ENCODE measurements at regions not wholly inside any gene's neighbourhood (a gene's known extent, or its start where the extent isn't known, plus 50 kb on each side); places are given as distances from the start of the nearest gene placed in this dataset.
A peak's percentile ranks its signal among the peaks of the same experiment; 100 is the strongest.

DNA sequence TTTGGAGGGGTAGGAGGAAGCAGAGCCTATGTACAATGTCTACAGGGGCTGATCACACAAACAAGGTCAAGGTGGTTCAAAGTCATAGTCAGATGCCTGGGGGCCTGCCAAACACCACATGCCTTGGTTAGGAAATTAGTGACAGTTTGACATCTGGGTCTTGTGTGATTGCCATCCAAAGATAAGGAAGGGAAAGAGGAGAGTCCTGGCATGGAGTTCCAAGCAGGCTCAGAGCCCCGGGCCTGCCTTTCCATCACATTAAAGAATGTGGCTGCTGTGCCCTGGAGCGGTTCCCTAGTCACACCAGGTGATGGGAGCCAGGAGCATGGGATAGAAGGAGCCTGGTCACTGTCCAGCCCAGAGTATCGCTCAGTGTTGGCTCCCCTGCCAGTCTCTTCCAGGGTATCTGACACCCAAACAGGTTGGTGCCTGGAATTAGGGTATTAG is 53.6 kb upstream of the BCL2L14 start:
- BruUV-seq (replicated peaks), result no TSS peak
- ChIA-PET POLR2A (ENCODE audit: low non-redundant PET) (no interaction called here), CTCF (interaction anchor here (1.0 kb wide), 1 partner anchor 436 kb away, joined by 7 read pairs; no protein-coding TSS in a partner anchor)

DNA sequence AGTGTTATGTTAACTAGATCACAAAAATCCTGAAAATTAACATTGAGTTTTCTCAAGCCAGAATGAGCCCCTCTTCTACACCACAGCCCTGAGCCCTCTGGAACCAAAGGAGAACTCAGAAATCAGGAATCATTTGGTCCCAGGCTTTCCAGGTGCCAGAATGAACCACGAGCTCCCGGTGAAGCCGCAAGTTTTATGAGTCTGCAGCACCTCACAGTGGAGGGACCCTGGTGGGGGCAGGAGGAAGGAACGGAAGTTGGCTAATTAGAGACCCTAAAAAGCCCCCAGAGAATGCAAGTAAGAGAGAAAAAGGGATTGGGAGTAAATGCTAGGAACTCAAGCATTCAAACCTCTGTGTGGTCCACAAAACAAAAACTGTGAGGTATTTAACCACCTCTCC is 52.9 kb upstream of the BCL2L14 start:
- Histone ChIP-seq H3K27ac (ENCODE audit: low read depth, low read length, poor library complexity, severe bottlenecking) (no peak overlapping the region), H3K9me3 (ENCODE audit: low read depth, low read length, poor library complexity, severe bottlenecking) (no peaks in the 10 kb centered on the region), H3K4me1 (ENCODE audit: insufficient read depth, low read length, poor library complexity, severe bottlenecking) (peaks cover 27% of the 10 kb centered on the region), H3K4me3 (ENCODE audit: low read depth, low read length, poor library complexity, severe bottlenecking) (no peak overlapping the region), H3K36me3 (ENCODE audit: insufficient read depth, low read length, poor library complexity, severe bottlenecking) (no peaks in the 10 kb centered on the region), H3K27me3 (replicated peaks; ENCODE audit: insufficient read depth, low read depth, low read length, poor library complexity) (no peaks in the 10 kb centered on the region)
- BruUV-seq (replicated peaks), result no TSS peak
- DNase-seq (ENCODE audit: low spot score), result peak; percentile 60
- TF ChIP-seq, protein P1, sequence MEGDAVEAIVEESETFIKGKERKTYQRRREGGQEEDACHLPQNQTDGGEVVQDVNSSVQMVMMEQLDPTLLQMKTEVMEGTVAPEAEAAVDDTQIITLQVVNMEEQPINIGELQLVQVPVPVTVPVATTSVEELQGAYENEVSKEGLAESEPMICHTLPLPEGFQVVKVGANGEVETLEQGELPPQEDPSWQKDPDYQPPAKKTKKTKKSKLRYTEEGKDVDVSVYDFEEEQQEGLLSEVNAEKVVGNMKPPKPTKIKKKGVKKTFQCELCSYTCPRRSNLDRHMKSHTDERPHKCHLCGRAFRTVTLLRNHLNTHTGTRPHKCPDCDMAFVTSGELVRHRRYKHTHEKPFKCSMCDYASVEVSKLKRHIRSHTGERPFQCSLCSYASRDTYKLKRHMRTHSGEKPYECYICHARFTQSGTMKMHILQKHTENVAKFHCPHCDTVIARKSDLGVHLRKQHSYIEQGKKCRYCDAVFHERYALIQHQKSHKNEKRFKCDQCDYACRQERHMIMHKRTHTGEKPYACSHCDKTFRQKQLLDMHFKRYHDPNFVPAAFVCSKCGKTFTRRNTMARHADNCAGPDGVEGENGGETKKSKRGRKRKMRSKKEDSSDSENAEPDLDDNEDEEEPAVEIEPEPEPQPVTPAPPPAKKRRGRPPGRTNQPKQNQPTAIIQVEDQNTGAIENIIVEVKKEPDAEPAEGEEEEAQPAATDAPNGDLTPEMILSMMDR (conservative IDR thresholded peaks at IDR 0.05; ENCODE audit: low read depth, low read length), result peak; percentile 75
- no peak for TF ChIP-seq EZH2 (IDR thresholded peaks at IDR 0.05; ENCODE audit: borderline replicate concordance, low read depth, low read length, poor library complexity, severe bottlenecking)
- ChIA-PET POLR2A (ENCODE audit: low non-redundant PET) (no interaction called here), CTCF (interaction anchor here (1.0 kb wide), 1 partner anchor 437 kb away, joined by 7 read pairs; no protein-coding TSS in a partner anchor)
- intact Hi-C loops (cut with micrococcal nuclease; ENCODE audit: unreplicated experiment), result loop anchor here (5.0 kb wide), 2 partner anchors 365 to 435 kb away; no protein-coding TSS in a partner anchor

More for the DNA sequence above, 53.6 kb upstream of the BCL2L14 start:
- no peaks in the 10 kb centered on the region for H3K9me3 ChIP-seq (ENCODE audit: low read depth, low read length, poor library complexity, severe bottlenecking)
- no peaks in the 10 kb centered on the region for H3K36me3 ChIP-seq (ENCODE audit: insufficient read depth, low read length, poor library complexity, severe bottlenecking)
- peaks cover 27% of the 10 kb centered on the region for H3K4me1 ChIP-seq (ENCODE audit: insufficient read depth, low read length, poor library complexity, severe bottlenecking)
- no peak for DNase-seq (ENCODE audit: low spot score)
- no peak overlapping the region for H3K27ac ChIP-seq (ENCODE audit: low read depth, low read length, poor library complexity, severe bottlenecking)
- no peak for TF ChIP-seq EZH2 (IDR thresholded peaks at IDR 0.05; ENCODE audit: borderline replicate concordance, low read depth, low read length, poor library complexity, severe bottlenecking)
- TF ChIP-seq, protein P1 (conservative IDR thresholded peaks at IDR 0.05; ENCODE audit: low read depth, low read length), result no peak
- no peak overlapping the region for H3K4me3 ChIP-seq (ENCODE audit: low read depth, low read length, poor library complexity, severe bottlenecking)
- no peaks in the 10 kb centered on the region for H3K27me3 ChIP-seq (replicated peaks; ENCODE audit: insufficient read depth, low read depth, low read length, poor library complexity)
- intact Hi-C loops (cut with micrococcal nuclease; ENCODE audit: unreplicated experiment), result loop anchor here (5.0 kb wide), 2 partner anchors 365 to 435 kb away; no protein-coding TSS in a partner anchor

DNA sequence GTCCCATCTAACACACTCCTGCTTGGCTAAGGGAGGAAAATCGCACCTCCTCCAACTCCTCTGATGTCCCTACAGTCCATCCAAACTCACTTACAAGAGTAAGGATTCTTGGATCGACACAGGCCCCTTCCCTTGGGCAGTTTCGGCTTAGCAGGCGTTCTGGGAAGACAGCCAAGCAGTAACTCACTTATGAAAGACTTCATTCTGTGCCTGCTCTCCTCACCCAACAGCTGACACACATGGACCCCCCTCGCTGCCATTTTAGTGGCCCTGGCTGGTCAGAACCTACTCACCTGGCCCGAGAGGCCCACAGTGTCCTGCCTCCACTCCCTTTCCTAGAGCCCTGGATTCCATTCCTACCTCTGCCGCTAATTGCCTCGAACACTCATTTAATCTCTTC is 52.3 kb upstream of the BCL2L14 start:
- no peak overlapping the region for H3K27ac ChIP-seq (ENCODE audit: low read depth, low read length, poor library complexity, severe bottlenecking)

More for the DNA sequence above, 52.3 kb upstream of the BCL2L14 start:
- CTCF ChIA-PET, result interaction anchor here (1.0 kb wide), 1 partner anchor 437 kb away, joined by 7 read pairs; no protein-coding TSS in a partner anchor
- Histone ChIP-seq H3K4me3 (ENCODE audit: low read depth, low read length, poor library complexity, severe bottlenecking) (no peak overlapping the region), H3K4me1 (ENCODE audit: insufficient read depth, low read length, poor library complexity, severe bottlenecking) (peaks cover 27% of the 10 kb centered on the region), H3K9me3 (ENCODE audit: low read depth, low read length, poor library complexity, severe bottlenecking) (no peaks in the 10 kb centered on the region), H3K36me3 (ENCODE audit: insufficient read depth, low read length, poor library complexity, severe bottlenecking) (no peaks in the 10 kb centered on the region), H3K27me3 (replicated peaks; ENCODE audit: insufficient read depth, low read depth, low read length, poor library complexity) (no peaks in the 10 kb centered on the region)
- intact Hi-C loops (cut with micrococcal nuclease; ENCODE audit: unreplicated experiment), result loop anchor here (5.0 kb wide), 2 partner anchors 366 to 436 kb away; no protein-coding TSS in a partner anchor
- no TSS peak for BruUV-seq (replicated peaks)
- peak; percentile 65 for DNase-seq (ENCODE audit: low spot score)
- TF ChIP-seq, protein P1 (conservative IDR thresholded peaks at IDR 0.05; ENCODE audit: low read depth, low read length), result no peak
- no peak for TF ChIP-seq EZH2 (IDR thresholded peaks at IDR 0.05; ENCODE audit: borderline replicate concordance, low read depth, low read length, poor library complexity, severe bottlenecking)
- POLR2A ChIA-PET (ENCODE audit: low non-redundant PET), result no interaction called here

Data from A673 (cell line).